Ishikawa (cell line): ENCODE measurements at regions not wholly inside any gene's neighbourhood (a gene's known extent, or its start where the extent isn't known, plus 50 kb on each side); places are given as distances from the start of the nearest gene placed in this dataset.

Source experiments
- EP300 ChIP-seq: IDR thresholded peaks from 2 replicates; pipeline ENCODE4 v1.6.1; 2012; ENCODE audit warnings: borderline replicate concordance
- FOXM1 ChIP-seq: IDR thresholded peaks from 2 replicates; pipeline ENCODE4 v1.6.1; 2012; ENCODE audit warnings: low read depth, borderline replicate concordance
- MAX ChIP-seq: IDR thresholded peaks from 2 replicates; pipeline ENCODE4 v1.6.1; 2012
- NFIC ChIP-seq: IDR thresholded peaks from 2 replicates; pipeline ENCODE4 v1.6.1; 2012

GRCh38 chr4:18318682-18319388 is 297.3 kb upstream of the LCORL start:
- TF ChIP-seq MAX (no peak), FOXM1 (no peak), EP300 (no peak), NFIC (no peak)
